Neural cell (in vitro differentiated cells): ENCODE measurements at regions not wholly inside any gene's neighbourhood (a gene's known extent, or its start where the extent isn't known, plus 50 kb on each side); places are given as distances from the start of the nearest gene placed in this dataset.

ENCODE experiments used
- CTCF ChIP-seq: fragments of 450-650 bp; IDR thresholded peaks from 2 replicates; pipeline ENCODE4 v1.5.1; 2014; ENCODE audit warnings: antibody characterized with exemption, mild to moderate bottlenecking, moderate library complexity; ENCODE audit not compliant: poor library complexity, severe bottlenecking
- EZH2 ChIP-seq: fragments of 200-600, 300-800 bp; shearing (Covaris generic), sonication (generic); IDR thresholded peaks from 2 replicates; pipeline ENCODE4 v1.6.1; 2014; ENCODE audit warnings: antibody characterized with exemption, low read length, borderline replicate concordance, mild to moderate bottlenecking; ENCODE audit not compliant: insufficient read depth, poor library complexity, severe bottlenecking
- POLR2AphosphoS5 ChIP-seq: IDR thresholded peaks from 2 replicates; pipeline ENCODE4 v1.6.1; 2012

GRCh38 chr11:29562183-29562582 is 454.6 kb downstream of the KCNA4 start:
- TF ChIP-seq POLR2AphosphoS5 (no peak), CTCF (no peak), EZH2 (no peak)
